SW480 (cell line): ENCODE measurements at regions not wholly inside any gene's neighbourhood (a gene's known extent, or its start where the extent isn't known, plus 50 kb on each side); places are given as distances from the start of the nearest gene placed in this dataset.

Source experiments
- DNase-seq: peaks from one replicate; pipeline ENCODE4 v3.0.0-alpha.2; 2016; ENCODE audit warnings: low spot score

- DNase-seq = no peak
These were observed 637.7 kb upstream of the TMEM132C start for GRCh38 chr12:127629066-127629820.

- DNase-seq = no peak
These were observed 634.5 kb upstream of the TMEM132C start for GRCh38 chr12:127632461-127632860.

- DNase-seq = no peak
These were observed 631.1 kb upstream of the TMEM132C start for GRCh38 chr12:127635838-127636237.

- no peak for DNase-seq
These were observed 630.1 kb upstream of the TMEM132C start for GRCh38 chr12:127636882-127637281.

- no peak for DNase-seq
These were observed 626.6 kb upstream of the TMEM132C start for GRCh38 chr12:127640181-127640886.

- no peak for DNase-seq
These were observed 624.8 kb upstream of the TMEM132C start for GRCh38 chr12:127642208-127642607.

GRCh38 chr12:127648321-127648720 is 618.6 kb upstream of the TMEM132C start:
- DNase-seq = no peak

GRCh38 chr12:127649961-127650360 is 617.0 kb upstream of the TMEM132C start:
- no peak for DNase-seq

GRCh38 chr12:127650626-127651025 is 616.3 kb upstream of the TMEM132C start:
- no peak for DNase-seq

GRCh38 chr12:127652281-127652680 is 614.7 kb upstream of the TMEM132C start:
- no peak for DNase-seq

- DNase-seq = no peak
These were observed 612.5 kb upstream of the TMEM132C start for GRCh38 chr12:127654383-127654985.

- DNase-seq = no peak
These were observed 611.3 kb upstream of the TMEM132C start for GRCh38 chr12:127655691-127656090.

GRCh38 chr12:127656266-127656665 is 610.7 kb upstream of the TMEM132C start:
- no peak for DNase-seq

- no peak for DNase-seq
These were observed 609.9 kb upstream of the TMEM132C start for GRCh38 chr12:127657036-127657435.

- no peak for DNase-seq
These were observed 606.0 kb upstream of the TMEM132C start for GRCh38 chr12:127660961-127661360.

- DNase-seq = no peak
These were observed 603.3 kb upstream of the TMEM132C start for GRCh38 chr12:127663716-127664115.

GRCh38 chr12:127664901-127665300 is 602.1 kb upstream of the TMEM132C start:
- no peak for DNase-seq

- DNase-seq = no peak
These were observed 599.8 kb upstream of the TMEM132C start for GRCh38 chr12:127667131-127667685.

GRCh38 chr12:127670294-127670693 is 596.7 kb upstream of the TMEM132C start:
- no peak for DNase-seq

GRCh38 chr12:127670796-127671195 is 596.2 kb upstream of the TMEM132C start:
- DNase-seq = no peak

GRCh38 chr12:127675936-127676335 is 591.0 kb upstream of the TMEM132C start:
- no peak for DNase-seq

GRCh38 chr12:127677537-127678131 is 589.3 kb upstream of the TMEM132C start:
- peak; percentile 51 for DNase-seq
